Vagina (tissue), 2 donors: ENCODE measurements at regions not wholly inside any gene's neighbourhood (a gene's known extent, or its start where the extent isn't known, plus 50 kb on each side); places are given as distances from the start of the nearest gene placed in this dataset.

ENCODE experiments used
- DNase-seq, 2 donors: peaks; one replicate each; pipeline ENCODE4 v3.0.0-alpha.2; 2017; ENCODE audit errors: extremely low spot score in 2 of 2
- H3K27ac ChIP-seq: fragments of 200-600 bp; sonication (generic); one replicate; pipeline ENCODE4 v1.5.1; 2019
- H3K27me3 ChIP-seq: fragments of 200-600 bp; sonication (generic); one replicate; pipeline ENCODE4 v1.5.1; 2019
- H3K36me3 ChIP-seq, 2 donors: fragments of 200-600 bp; sonication (generic); one replicate each; pipeline ENCODE4 v1.5.1; 2017 to 2019
- H3K4me1 ChIP-seq: fragments of 200-600 bp; sonication (generic); one replicate; pipeline ENCODE4 v1.5.1; 2019
- H3K4me3 ChIP-seq, 2 donors: fragments of 200-600 bp; sonication (generic); 1 replicate in 1 of 2; 2 replicates in 1 of 2; pipeline ENCODE4 v1.5.1; 2016 to 2019
- H3K9me3 ChIP-seq: fragments of 200-600 bp; sonication (generic); one replicate; pipeline ENCODE4 v1.5.1; 2019
- POLR2A ChIP-seq, 2 donors: fragments of 450-650 bp; IDR thresholded peaks; one replicate each; pipeline ENCODE4 v1.6.1; 2017; ENCODE audit warnings: antibody characterized with exemption in 2 of 2, mild to moderate bottlenecking in 2 of 2, moderate library complexity in 2 of 2
- POLR2AphosphoS5 ChIP-seq, 2 donors: sonication (generic); formaldehyde crosslinking; IDR thresholded peaks; one replicate each; pipeline ENCODE4 v1.9.0; 2017; ENCODE audit warnings: antibody characterized with exemption in 2 of 2, mild to moderate bottlenecking in 2 of 2, low read depth in 1 of 2; ENCODE audit not compliant: insufficient read depth in 1 of 2
- intact Hi-C: fragments of 100-400 bp; cut with DNase I; formaldehyde crosslinking; loops from one replicate; pipeline ENCODE4 v1.15.1; 2023
- TF ChIP-seq, protein P1 (sequence below), 3 experiments: fragments of 450-650 bp in 2 of 3; fragments of 200-600 bp in 1 of 3; sonication (generic) in 1 of 3; IDR thresholded peaks; one replicate each; pipeline ENCODE4 v1.5.1; 2017 to 2019; ENCODE audit warnings: antibody characterized with exemption in 3 of 3, mild to moderate bottlenecking in 2 of 3, moderate library complexity in 2 of 3

DNA sequence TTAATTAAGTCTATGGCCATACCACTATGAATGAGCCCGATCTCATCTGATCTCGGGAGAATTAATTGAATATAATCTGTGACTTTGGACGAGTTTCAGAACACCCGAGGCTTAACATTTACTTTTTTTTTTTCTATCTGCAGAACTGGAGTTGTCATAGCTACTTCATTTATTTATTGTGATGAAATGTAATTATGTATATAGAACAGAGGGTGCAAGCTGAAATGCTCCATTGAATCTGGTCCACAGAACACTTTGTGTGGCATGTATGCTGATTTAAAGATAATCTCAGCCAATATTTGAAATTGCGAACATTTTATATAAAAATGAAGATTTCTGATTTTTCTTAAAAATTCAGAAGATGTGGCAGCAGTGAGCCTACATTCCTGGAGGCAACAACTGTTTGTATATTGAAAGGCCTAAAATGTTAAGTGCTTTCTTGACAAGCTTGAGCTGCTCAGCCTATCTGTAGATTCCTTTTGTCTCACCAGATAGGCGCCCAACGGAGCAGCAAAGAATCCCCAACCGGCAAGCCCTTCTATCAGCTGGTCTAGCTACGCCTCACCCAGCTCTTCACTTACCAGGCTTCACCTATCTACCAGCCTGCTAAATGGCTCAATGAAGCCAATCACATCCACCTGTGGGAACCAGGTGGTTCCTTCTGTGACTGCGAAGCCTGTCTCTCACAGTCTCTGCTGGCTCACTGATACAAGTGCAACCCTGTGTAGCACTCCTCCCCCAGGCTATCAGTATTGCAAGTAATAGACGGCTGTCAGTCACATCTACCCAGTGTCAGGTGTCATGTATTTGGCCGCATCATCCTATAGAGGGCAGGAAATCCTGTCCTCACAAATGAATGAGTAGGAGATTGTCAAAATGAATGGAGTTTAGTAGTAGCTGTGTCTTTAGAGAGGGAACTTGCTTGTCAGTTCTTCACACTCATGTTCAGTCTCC, 170.6 kb upstream of the MRPS30 start:
- Histone ChIP-seq H3K9me3 (no peaks in the 10 kb centered on the region), H3K27ac (no peak overlapping the region), H3K4me1 (no peaks in the 10 kb centered on the region), H3K36me3 (no peaks in the 10 kb centered on the region), H3K4me3 (no peak overlapping the region), H3K27me3 (no peaks in the 10 kb centered on the region)
- DNase-seq: no peak
- TF ChIP-seq, protein P1, sequence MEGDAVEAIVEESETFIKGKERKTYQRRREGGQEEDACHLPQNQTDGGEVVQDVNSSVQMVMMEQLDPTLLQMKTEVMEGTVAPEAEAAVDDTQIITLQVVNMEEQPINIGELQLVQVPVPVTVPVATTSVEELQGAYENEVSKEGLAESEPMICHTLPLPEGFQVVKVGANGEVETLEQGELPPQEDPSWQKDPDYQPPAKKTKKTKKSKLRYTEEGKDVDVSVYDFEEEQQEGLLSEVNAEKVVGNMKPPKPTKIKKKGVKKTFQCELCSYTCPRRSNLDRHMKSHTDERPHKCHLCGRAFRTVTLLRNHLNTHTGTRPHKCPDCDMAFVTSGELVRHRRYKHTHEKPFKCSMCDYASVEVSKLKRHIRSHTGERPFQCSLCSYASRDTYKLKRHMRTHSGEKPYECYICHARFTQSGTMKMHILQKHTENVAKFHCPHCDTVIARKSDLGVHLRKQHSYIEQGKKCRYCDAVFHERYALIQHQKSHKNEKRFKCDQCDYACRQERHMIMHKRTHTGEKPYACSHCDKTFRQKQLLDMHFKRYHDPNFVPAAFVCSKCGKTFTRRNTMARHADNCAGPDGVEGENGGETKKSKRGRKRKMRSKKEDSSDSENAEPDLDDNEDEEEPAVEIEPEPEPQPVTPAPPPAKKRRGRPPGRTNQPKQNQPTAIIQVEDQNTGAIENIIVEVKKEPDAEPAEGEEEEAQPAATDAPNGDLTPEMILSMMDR (IDR thresholded peaks at IDR 0.05): no peak
- TF ChIP-seq POLR2AphosphoS5 (IDR thresholded peaks at IDR 0.05; ENCODE audit: insufficient read depth in 1 of 2, low read depth in 1 of 2) (no peak), POLR2A (IDR thresholded peaks at IDR 0.05) (no peak)
- intact Hi-C loops: no loop called here

DNA sequence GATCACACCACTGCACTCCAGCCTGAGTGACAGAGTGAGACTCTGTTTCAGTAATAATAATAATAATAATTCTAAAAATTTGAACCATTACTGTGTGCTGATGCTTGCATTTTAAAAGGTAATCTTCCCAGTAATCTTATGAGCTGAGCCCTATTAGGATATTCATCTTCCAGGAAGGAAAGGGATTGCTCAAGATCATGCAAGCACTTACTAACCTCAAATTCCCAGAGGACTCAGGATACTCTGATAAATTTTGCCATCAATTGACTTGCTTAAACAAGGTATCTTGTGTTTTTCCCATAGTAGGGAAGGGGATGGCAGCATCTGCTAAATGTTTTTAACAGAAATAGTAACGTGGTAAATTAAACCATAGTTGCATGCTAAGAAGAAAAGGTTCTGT, 176.4 kb upstream of the MRPS30 start:
- no peak for TF ChIP-seq POLR2A (IDR thresholded peaks at IDR 0.05)
- TF ChIP-seq, protein P1 (IDR thresholded peaks at IDR 0.05): no peak
- TF ChIP-seq POLR2AphosphoS5 (IDR thresholded peaks at IDR 0.05; ENCODE audit: insufficient read depth in 1 of 2, low read depth in 1 of 2): no peak
- H3K36me3 ChIP-seq: no peaks in the 10 kb centered on the region
- H3K9me3 ChIP-seq: no peaks in the 10 kb centered on the region
- H3K4me3 ChIP-seq: no peak overlapping the region
- intact Hi-C loops: no loop called here
- no peaks in the 10 kb centered on the region for H3K27me3 ChIP-seq
- H3K27ac ChIP-seq: no peak overlapping the region
- DNase-seq: no peak
- no peaks in the 10 kb centered on the region for H3K4me1 ChIP-seq

DNA sequence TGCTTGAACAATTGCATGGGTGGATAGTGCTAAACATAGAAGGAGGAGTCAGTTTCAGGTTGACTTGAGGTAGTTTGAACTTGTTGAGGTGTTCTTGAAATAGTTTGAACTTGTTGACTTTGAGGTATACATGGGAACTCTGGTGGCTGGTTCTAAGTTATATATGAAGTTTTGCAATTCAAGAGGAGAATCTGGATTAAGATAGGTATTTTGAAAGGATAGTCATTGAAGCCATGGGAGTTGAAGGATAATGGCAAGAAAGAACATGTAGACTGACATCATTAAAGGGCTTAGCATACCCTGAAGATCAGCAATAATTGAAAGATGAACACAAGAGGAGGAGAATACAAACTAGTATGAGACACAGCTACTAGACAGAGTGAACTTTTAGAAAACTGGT, 181.9 kb upstream of the MRPS30 start:
- H3K4me3 ChIP-seq: no peak overlapping the region
- no peaks in the 10 kb centered on the region for H3K27me3 ChIP-seq
- TF ChIP-seq, protein P1 (IDR thresholded peaks at IDR 0.05): no peak
- TF ChIP-seq POLR2AphosphoS5 (IDR thresholded peaks at IDR 0.05; ENCODE audit: insufficient read depth in 1 of 2, low read depth in 1 of 2) (no peak), POLR2A (IDR thresholded peaks at IDR 0.05) (no peak)
- H3K36me3 ChIP-seq: no peaks in the 10 kb centered on the region
- no peaks in the 10 kb centered on the region for H3K9me3 ChIP-seq
- no peak for DNase-seq
- intact Hi-C loops: no loop called here
- no peak overlapping the region for H3K27ac ChIP-seq
- H3K4me1 ChIP-seq: no peaks in the 10 kb centered on the region

DNA sequence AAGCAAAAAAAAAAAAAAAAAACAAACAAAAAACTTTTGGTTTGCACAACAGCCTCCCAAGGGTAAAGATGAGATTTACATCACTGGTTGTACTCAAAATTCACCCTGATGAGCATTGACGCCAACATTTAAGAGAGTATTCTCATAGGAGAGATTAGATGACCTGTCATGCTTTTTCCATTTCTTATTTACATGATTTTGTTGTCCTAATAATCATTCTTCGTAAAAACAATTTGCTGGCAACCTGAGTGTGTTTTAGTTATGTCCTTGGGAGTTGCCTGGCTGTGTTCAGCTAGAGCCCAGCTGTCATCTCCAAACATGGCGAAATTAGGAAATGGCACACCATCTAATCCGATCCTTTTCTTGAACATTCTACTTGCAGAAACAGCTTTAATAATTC, 186.4 kb upstream of the MRPS30 start:
- H3K27me3 ChIP-seq: no peaks in the 10 kb centered on the region
- no peak overlapping the region for H3K4me3 ChIP-seq
- no peaks in the 10 kb centered on the region for H3K36me3 ChIP-seq
- intact Hi-C loops: no loop called here
- no peaks in the 10 kb centered on the region for H3K9me3 ChIP-seq
- H3K4me1 ChIP-seq: no peaks in the 10 kb centered on the region
- TF ChIP-seq POLR2A (IDR thresholded peaks at IDR 0.05) (no peak), POLR2AphosphoS5 (IDR thresholded peaks at IDR 0.05; ENCODE audit: insufficient read depth in 1 of 2, low read depth in 1 of 2) (no peak)
- TF ChIP-seq, protein P1 (IDR thresholded peaks at IDR 0.05): no peak
- DNase-seq: no peak
- no peak overlapping the region for H3K27ac ChIP-seq
